Nephron (organoid): ENCODE measurements at regions not wholly inside any gene's neighbourhood (a gene's known extent, or its start where the extent isn't known, plus 50 kb on each side); places are given as distances from the start of the nearest gene placed in this dataset.

ENCODE experiments used
- H3K27ac Mint-ChIP-seq, 3 experiments: 2 replicates each; pipeline ENCODE4 v1.8.0; 2020; ENCODE audit warnings: mixed read lengths in 3 of 3, mild to moderate bottlenecking in 2 of 3, moderate library complexity in 1 of 3
- H3K27me3 Mint-ChIP-seq: 2 replicates; pipeline ENCODE4 v1.8.0; 2021; ENCODE audit warnings: low read depth, mild to moderate bottlenecking, moderate library complexity, mixed read lengths
- H3K36me3 Mint-ChIP-seq: 2 replicates; pipeline ENCODE4 v1.8.0; 2020; ENCODE audit warnings: low read depth, mixed read lengths
- H3K4me1 Mint-ChIP-seq: 2 replicates; pipeline ENCODE4 v1.8.0; 2020; ENCODE audit warnings: mixed read lengths
- H3K4me3 Mint-ChIP-seq, 3 experiments: 2 replicates each; pipeline ENCODE4 v1.8.0; 2020; ENCODE audit warnings: mild to moderate bottlenecking in 3 of 3, mixed read lengths in 3 of 3, moderate library complexity in 2 of 3
- H3K9me3 Mint-ChIP-seq: 2 replicates; pipeline ENCODE4 v1.8.0; 2020; ENCODE audit warnings: mixed read lengths
- CTCF ChIP-seq, 3 experiments: fragments of 200-600 bp; sonication (generic); IDR thresholded peaks; one replicate each; pipeline ENCODE4 v1.5.0; 2021; ENCODE audit warnings: antibody characterized with exemption in 3 of 3; ENCODE audit not compliant: unreplicated experiment in 3 of 3

GRCh38 chr6:130587778-130588520 lies 222.1 kb downstream of the TMEM200A start:
- H3K4me1 Mint-ChIP-seq, result no peaks in the 10 kb centered on the region
- no peak for TF ChIP-seq CTCF (IDR thresholded peaks at IDR 0.05; ENCODE audit: unreplicated experiment in 3 of 3)
- peaks cover 8% of the 10 kb centered on the region for H3K9me3 Mint-ChIP-seq
- H3K27me3 Mint-ChIP-seq, result no peaks in the 10 kb centered on the region
- H3K4me3 Mint-ChIP-seq, result no peak overlapping the region
- no peak overlapping the region for H3K27ac Mint-ChIP-seq
- no peaks in the 10 kb centered on the region for H3K36me3 Mint-ChIP-seq

GRCh38 chr6:130593200-130593599 lies 227.4 kb downstream of the TMEM200A start:
- no peak for TF ChIP-seq CTCF (IDR thresholded peaks at IDR 0.05; ENCODE audit: unreplicated experiment in 3 of 3)
- Mint-ChIP-seq H3K4me1 (no peaks in the 10 kb centered on the region), H3K4me3 (no peak overlapping the region), H3K27ac (no peak overlapping the region), H3K9me3 (peaks cover 8% of the 10 kb centered on the region), H3K36me3 (no peaks in the 10 kb centered on the region), H3K27me3 (no peaks in the 10 kb centered on the region)

- H3K4me1 Mint-ChIP-seq, result no peaks in the 10 kb centered on the region
- H3K36me3 Mint-ChIP-seq, result no peaks in the 10 kb centered on the region
- no peak overlapping the region for H3K27ac Mint-ChIP-seq
- H3K9me3 Mint-ChIP-seq, result peaks cover 8% of the 10 kb centered on the region
- H3K27me3 Mint-ChIP-seq, result no peaks in the 10 kb centered on the region
- no peak for TF ChIP-seq CTCF (IDR thresholded peaks at IDR 0.05; ENCODE audit: unreplicated experiment in 3 of 3)
- H3K4me3 Mint-ChIP-seq, result no peak overlapping the region
Measured at GRCh38 chr6:130593948-130594347, 228.1 kb downstream of the TMEM200A start.

GRCh38 chr6:130598021-130598989 lies 228.9 kb upstream of the SMLR1 start:
- no peak for TF ChIP-seq CTCF (IDR thresholded peaks at IDR 0.05; ENCODE audit: unreplicated experiment in 3 of 3)
- H3K9me3 Mint-ChIP-seq, result peaks cover 3% of the 10 kb centered on the region
- no peaks in the 10 kb centered on the region for H3K36me3 Mint-ChIP-seq
- no peak overlapping the region for H3K4me3 Mint-ChIP-seq
- peaks cover 17% of the 10 kb centered on the region for H3K4me1 Mint-ChIP-seq
- no peak overlapping the region for H3K27ac Mint-ChIP-seq
- no peaks in the 10 kb centered on the region for H3K27me3 Mint-ChIP-seq

GRCh38 chr6:130600880-130601341 lies 226.3 kb upstream of the SMLR1 start:
- H3K9me3 Mint-ChIP-seq, result peaks cover 3% of the 10 kb centered on the region
- H3K4me1 Mint-ChIP-seq, result peaks cover 27% of the 10 kb centered on the region
- H3K36me3 Mint-ChIP-seq, result no peaks in the 10 kb centered on the region
- H3K27me3 Mint-ChIP-seq, result no peaks in the 10 kb centered on the region
- H3K27ac Mint-ChIP-seq, result no peak overlapping the region
- no peak for TF ChIP-seq CTCF (IDR thresholded peaks at IDR 0.05; ENCODE audit: unreplicated experiment in 3 of 3)
- no peak overlapping the region for H3K4me3 Mint-ChIP-seq
